ENCODE measurements at regions not wholly inside any gene's neighbourhood (a gene's known extent, or its start where the extent isn't known, plus 50 kb on each side); places are given as distances from the start of the nearest gene placed in this dataset.
A peak's percentile ranks its signal among the peaks of the same experiment; 100 is the strongest.

DNA sequence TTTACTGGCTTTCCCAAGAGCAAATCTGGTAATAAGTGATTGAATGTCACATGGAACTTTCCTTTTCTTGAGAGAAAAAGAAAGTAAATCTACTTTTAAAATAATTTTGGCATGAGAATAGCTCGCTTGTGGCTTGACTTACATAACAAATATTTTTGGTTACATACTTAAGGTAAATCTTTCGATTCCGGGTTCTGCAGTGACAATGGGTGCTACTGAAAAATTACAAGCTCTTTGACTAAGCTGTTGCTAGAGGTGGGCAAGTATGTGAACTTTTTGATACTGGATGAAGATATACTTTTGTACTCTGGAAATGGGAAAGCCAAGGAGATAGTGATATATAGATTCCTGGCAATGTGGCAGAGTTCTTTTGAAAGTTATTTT is 51.9 kb upstream of the OTOL1 start:
- no peak for DNase-seq (ENCODE audit: low read depth)
- TF ChIP-seq, protein P1, sequence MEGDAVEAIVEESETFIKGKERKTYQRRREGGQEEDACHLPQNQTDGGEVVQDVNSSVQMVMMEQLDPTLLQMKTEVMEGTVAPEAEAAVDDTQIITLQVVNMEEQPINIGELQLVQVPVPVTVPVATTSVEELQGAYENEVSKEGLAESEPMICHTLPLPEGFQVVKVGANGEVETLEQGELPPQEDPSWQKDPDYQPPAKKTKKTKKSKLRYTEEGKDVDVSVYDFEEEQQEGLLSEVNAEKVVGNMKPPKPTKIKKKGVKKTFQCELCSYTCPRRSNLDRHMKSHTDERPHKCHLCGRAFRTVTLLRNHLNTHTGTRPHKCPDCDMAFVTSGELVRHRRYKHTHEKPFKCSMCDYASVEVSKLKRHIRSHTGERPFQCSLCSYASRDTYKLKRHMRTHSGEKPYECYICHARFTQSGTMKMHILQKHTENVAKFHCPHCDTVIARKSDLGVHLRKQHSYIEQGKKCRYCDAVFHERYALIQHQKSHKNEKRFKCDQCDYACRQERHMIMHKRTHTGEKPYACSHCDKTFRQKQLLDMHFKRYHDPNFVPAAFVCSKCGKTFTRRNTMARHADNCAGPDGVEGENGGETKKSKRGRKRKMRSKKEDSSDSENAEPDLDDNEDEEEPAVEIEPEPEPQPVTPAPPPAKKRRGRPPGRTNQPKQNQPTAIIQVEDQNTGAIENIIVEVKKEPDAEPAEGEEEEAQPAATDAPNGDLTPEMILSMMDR (IDR thresholded peaks at IDR 0.05; ENCODE audit: low read depth, low read length, missing control alignments) = no peak
- H3K4me3 ChIP-seq (ENCODE audit: low read depth, low read length) = no peak overlapping the region

DNA sequence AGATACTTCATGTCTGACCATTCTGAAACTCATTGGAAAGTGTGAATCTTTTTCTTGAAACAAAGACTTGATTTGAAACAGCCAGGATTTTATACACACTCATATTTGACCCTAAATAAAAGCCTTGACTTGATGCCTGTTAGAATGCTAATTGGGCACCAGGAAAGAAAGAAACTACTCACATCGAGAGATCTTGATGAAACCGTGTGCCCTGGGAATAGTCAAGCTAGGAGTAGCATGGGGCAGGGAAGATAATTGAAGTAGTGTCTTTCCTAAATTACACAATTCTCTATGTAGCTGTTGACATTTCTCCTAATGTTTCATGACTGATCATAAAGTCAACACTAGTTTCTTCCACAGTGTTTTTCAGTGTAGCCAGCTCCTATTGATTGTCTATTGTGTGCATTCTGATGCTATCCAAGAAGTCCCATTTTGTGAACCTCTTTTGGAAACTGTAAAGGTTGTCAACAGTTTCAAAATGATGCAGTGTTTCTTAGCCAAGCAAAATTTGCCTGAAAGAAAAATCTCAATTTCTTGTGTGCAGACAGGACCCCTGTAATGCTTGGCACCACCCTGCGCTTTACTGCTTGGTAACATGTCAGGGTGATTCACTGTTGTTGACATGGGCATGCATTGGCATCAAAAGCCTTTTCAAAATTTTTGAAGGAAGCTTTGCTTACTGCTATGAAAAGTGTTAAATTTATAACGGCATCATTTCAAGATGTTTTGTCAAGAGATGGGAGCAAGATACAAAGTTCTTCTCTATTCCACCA is 52.5 kb upstream of the OTOL1 start:
- DNase-seq (ENCODE audit: low read depth) = no peak
- TF ChIP-seq, protein P1 (IDR thresholded peaks at IDR 0.05; ENCODE audit: low read depth, low read length, missing control alignments) = no peak
- H3K4me3 ChIP-seq (ENCODE audit: low read depth, low read length) = no peak overlapping the region

DNA sequence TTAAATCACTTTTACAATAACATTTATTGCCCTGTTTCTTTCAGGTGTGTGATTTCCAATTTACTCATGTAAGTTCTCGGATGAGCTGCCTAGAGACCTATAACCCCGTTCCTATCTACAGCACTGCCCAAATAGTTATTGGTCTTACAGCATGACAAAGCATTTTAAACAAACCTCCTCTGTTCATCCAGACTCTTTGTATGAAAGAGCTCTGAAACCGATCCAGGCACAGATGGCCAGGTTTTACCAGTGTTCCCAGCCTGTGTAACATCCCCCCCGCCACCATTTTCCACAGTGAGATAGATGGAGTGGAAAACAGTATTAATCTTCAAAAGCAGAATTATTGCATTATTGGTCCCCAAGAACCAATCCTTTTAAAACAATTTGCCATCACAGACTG is 59.0 kb upstream of the SPTSSB start:
- TF ChIP-seq, protein P1 (IDR thresholded peaks at IDR 0.05; ENCODE audit: low read depth, low read length, missing control alignments) = no peak
- H3K4me3 ChIP-seq (ENCODE audit: low read depth, low read length) = no peak overlapping the region
- no peak for DNase-seq (ENCODE audit: low read depth)

DNA sequence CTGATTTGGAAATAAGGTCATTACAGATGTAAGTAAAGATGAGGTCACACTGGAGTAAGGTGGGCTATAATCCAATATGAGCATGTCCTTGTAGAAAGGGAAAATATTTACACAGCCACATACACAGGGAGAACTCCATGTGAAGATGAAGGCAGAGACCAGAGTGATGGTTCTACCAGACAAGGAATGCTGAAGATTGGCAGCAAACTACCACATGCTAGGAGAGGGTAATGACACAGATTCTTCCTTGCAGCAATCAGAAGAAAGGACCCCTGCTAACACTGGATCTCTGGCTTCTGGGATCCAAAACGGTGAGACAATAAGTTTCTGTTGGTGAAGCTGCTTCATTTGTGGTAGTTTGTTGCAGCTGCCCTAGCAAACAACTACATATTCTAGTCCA is 56.0 kb upstream of the SPTSSB start:
- DNase-seq (ENCODE audit: low read depth) = no peak
- TF ChIP-seq, protein P1 (IDR thresholded peaks at IDR 0.05; ENCODE audit: low read depth, low read length, missing control alignments) = no peak
- H3K4me3 ChIP-seq (ENCODE audit: low read depth, low read length) = no peak overlapping the region

DNA sequence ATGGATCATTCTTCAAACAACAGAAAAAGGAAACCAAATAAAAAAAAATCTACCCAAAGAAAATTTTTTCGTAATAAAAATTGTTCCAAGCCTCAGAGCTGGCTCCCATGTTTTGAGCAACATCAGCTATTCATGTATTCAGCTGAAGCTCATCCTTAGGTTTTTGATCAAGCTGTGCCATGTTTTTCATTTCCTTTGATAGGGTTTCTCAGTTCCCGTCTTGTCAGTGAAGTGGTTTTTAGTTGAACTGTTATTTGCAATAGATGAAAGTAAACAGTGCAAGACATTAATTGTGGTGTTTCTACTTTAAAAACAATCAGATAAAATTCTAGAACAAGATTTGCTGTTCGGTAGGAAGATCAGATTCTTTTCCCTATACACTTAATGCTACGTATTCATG is 55.4 kb upstream of the SPTSSB start:
- no peak for DNase-seq (ENCODE audit: low read depth)
- TF ChIP-seq, protein P1 (IDR thresholded peaks at IDR 0.05; ENCODE audit: low read depth, low read length, missing control alignments) = no peak
- no peak overlapping the region for H3K4me3 ChIP-seq (ENCODE audit: low read depth, low read length)

DNA sequence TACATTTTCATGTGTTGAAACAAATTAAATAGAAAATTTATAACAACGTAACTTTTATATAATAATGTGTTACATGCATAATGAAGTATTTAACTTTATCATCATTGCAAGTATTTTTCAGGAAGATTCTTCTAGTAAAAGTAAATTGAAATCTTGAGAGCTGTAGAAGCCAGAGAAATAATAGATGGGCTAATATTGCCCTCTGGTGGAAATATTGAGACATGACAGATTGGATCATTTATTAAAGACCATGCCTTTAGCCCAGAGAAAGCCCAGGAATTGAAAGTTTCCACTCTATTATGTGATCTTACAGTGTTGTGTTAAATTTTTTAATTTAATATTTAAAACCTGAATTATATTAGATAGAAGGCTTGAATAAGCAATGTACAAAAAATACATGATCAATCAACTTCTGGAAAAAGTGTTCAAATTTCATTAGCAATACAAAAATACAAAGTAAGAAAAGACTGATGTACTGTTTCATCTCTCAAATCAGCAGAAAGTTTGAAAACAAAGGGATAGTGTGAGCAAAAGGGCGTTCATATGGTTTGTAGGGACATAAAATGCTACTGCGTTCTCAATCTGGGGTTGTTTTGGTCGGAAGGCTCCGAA is 52.7 kb upstream of the SPTSSB start:
- TF ChIP-seq, protein P1 (IDR thresholded peaks at IDR 0.05; ENCODE audit: low read depth, low read length, missing control alignments) = peak; percentile 32
- no peak for DNase-seq (ENCODE audit: low read depth)
- H3K4me3 ChIP-seq (ENCODE audit: low read depth, low read length) = no peak overlapping the region

Measured in GM12864 (cell line).